Activated T-cell treated with anti-CD3 and anti-CD28 coated beads, Interleukin-2, amount 50 U/mL, for 24 hours (primary cell): ENCODE measurements at regions not wholly inside any gene's neighbourhood (a gene's known extent, or its start where the extent isn't known, plus 50 kb on each side); places are given as distances from the start of the nearest gene placed in this dataset.

Source experiments
- DNase-seq: peaks from one replicate; pipeline ENCODE4 v3.0.0-alpha.2; 2020
- H3K27ac Mint-ChIP-seq: 2 replicates; pipeline ENCODE4 v1.8.0; 2020; ENCODE audit warnings: mild to moderate bottlenecking, mixed read lengths
- H3K27me3 Mint-ChIP-seq: 2 replicates; pipeline ENCODE4 v1.8.0; 2020; ENCODE audit warnings: mixed read lengths
- H3K36me3 Mint-ChIP-seq: 2 replicates; pipeline ENCODE4 v1.8.0; 2020; ENCODE audit warnings: low read depth, mixed read lengths
- H3K4me1 Mint-ChIP-seq: 2 replicates; pipeline ENCODE4 v1.8.0; 2020; ENCODE audit warnings: low read depth, mixed read lengths
- H3K4me3 Mint-ChIP-seq: 2 replicates; pipeline ENCODE4 v1.8.0; 2020; ENCODE audit warnings: mild to moderate bottlenecking, moderate library complexity, mixed read lengths
- H3K9me3 Mint-ChIP-seq: 2 replicates; pipeline ENCODE4 v1.8.0; 2020; ENCODE audit warnings: mixed read lengths

DNA sequence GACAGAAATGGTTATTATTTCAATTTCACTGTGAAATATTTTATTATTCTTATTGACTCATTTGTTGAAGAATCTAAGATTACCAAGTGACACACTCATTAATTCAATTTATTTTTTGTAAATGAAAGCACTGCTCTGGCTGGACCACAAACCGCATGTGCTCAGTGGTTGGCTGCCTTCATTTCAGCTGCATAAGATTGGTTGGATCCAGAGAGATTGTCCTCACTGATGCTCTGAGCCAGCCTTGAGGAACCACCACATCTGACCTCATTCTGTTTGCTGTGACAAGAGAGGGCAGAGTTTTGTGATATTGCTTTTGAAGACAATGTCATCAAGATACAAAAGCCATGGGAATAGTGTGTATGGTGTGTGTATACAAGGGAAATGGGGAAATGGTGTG, 192.1 kb downstream of the CYRIA start:
- no peaks in the 10 kb centered on the region for H3K36me3 Mint-ChIP-seq
- H3K27ac Mint-ChIP-seq, result no peak overlapping the region
- H3K27me3 Mint-ChIP-seq, result peaks cover 2% of the 10 kb centered on the region
- no peaks in the 10 kb centered on the region for H3K9me3 Mint-ChIP-seq
- DNase-seq, result no peak
- no peaks in the 10 kb centered on the region for H3K4me1 Mint-ChIP-seq
- H3K4me3 Mint-ChIP-seq, result no peak overlapping the region

DNA sequence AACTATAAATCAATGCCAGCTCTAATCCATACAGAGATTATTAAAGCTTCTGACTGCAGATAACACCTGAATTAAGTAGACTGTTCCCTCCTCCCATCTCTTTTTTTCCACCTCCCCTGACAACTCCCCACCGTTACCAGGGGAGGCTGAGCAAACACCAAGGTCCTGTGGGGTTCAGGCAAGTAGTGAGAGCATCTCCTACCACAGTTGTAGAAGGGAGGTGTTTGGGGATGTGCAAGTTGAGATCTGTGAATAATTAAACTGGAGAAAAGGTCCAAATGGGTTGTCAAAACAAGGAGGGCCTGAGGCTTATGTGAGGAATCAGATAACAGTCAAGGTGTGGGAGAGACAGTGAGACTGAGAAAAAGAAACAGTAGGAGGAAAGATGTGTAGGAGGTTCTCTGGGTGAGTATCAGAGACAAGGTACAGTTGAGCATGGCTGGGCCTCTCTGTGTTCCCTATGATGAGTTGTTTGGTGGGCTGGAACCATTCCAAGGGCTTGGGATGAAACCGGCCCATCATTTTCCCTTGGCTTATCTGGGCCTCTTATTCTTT, 194.6 kb downstream of the CYRIA start:
- DNase-seq, result no peak
- Mint-ChIP-seq H3K9me3 (no peaks in the 10 kb centered on the region), H3K36me3 (no peaks in the 10 kb centered on the region), H3K27me3 (peaks cover 4% of the 10 kb centered on the region), H3K27ac (no peak overlapping the region), H3K4me1 (no peaks in the 10 kb centered on the region), H3K4me3 (no peak overlapping the region)

DNA sequence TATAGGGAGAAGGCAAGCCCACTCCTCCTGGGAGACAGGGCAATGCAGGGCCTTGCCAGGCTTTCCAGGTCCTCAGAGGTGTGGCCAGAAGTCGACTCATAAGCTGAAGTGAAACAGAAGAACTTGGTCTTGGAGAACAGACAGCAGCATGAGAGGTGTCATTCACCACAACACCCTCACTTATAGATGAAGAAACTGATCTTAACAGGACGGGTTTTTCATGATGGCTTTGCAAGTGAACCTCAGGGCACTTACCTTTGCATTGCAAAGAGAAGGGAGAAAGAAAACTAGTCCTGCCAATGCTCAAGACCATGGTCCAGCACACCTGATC, 198.8 kb downstream of the CYRIA start:
- Mint-ChIP-seq H3K4me3 (no peak overlapping the region), H3K27me3 (peaks cover 12% of the 10 kb centered on the region), H3K9me3 (no peaks in the 10 kb centered on the region), H3K36me3 (no peaks in the 10 kb centered on the region), H3K27ac (no peak overlapping the region), H3K4me1 (no peaks in the 10 kb centered on the region)
- no peak for DNase-seq

DNA sequence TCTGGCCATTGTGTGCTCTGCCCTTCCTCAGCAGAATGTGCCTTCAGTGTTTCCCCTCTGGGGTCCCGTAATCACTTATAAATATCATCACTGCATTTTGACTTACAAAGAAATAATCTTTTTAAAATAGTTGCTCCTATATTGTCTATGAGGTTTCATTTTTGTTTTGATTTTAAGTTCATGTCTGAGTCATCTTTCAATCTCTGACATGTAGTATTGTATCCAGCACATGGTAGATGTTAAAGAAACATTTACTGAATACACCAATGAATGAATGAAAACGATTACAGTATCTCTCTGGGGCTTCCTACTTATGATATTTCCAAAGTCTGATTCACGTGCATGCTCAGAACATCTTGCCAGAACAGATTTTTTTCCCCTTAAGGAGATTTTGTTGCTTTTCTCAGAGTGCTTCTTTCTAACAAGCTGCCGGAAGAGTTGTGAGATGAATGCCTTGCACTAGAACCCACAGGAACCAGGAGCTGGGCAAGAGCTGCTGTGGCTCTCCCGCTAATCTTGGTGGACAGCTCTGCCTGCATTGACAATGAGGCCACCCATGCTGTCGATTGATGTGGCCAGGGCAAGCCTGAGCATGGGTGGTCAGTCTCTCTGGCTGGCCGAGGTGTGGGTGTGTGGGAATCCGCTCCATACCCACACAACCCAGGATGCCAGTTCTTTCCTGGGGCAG, 199.4 kb downstream of the CYRIA start:
- Mint-ChIP-seq H3K27ac (no peak overlapping the region), H3K4me1 (no peaks in the 10 kb centered on the region), H3K27me3 (peaks cover 12% of the 10 kb centered on the region), H3K4me3 (no peak overlapping the region), H3K36me3 (no peaks in the 10 kb centered on the region), H3K9me3 (no peaks in the 10 kb centered on the region)
- DNase-seq, result no peak

DNA sequence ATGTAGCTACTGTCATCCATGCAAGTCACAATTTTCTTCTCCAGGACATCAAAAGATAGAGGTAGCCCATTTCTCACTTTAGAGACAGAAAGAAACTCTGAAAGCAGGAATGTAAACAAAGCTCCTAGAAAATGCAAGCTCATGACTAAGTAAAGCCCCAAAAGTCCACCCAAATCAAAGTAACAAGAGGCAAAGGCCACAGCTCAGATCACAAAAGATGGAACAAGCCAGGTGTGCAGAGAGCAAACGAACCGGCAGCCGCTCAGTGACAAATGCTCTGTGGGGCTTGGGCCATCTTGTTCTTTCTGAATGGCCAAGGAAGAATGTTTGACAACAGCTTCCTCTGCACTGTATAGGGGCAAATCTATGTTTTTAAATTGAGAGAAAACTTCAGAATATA, 201.0 kb downstream of the CYRIA start:
- Mint-ChIP-seq H3K27ac (no peak overlapping the region), H3K36me3 (no peaks in the 10 kb centered on the region), H3K27me3 (peaks cover 12% of the 10 kb centered on the region)

DNA sequence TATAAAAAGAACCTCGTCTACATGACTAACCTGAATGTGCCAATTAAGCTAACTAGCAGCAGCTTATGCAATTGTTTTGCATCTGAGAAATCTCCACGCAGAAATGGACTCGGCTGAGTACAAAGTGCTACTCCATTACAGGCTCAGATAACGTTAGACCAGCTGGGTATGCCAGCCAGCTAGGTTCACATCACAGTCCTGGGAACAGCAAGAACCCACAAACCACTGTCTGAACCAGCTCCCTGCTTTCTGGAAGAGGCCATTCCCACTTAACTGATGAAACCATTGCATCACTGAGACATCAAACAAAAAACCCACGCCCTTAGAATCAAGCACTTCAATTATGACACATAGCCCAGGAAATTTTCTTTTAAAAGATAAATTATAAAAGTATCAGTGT, 202.7 kb downstream of the CYRIA start:
- Mint-ChIP-seq H3K27ac (no peak overlapping the region), H3K36me3 (no peaks in the 10 kb centered on the region), H3K9me3 (no peaks in the 10 kb centered on the region), H3K4me3 (no peak overlapping the region), H3K4me1 (no peaks in the 10 kb centered on the region), H3K27me3 (peaks cover 8% of the 10 kb centered on the region)
- DNase-seq, result no peak

More for the DNA sequence above, 201.0 kb downstream of the CYRIA start:
- Mint-ChIP-seq H3K9me3 (no peaks in the 10 kb centered on the region), H3K4me3 (no peak overlapping the region), H3K4me1 (no peaks in the 10 kb centered on the region)
- no peak for DNase-seq

DNA sequence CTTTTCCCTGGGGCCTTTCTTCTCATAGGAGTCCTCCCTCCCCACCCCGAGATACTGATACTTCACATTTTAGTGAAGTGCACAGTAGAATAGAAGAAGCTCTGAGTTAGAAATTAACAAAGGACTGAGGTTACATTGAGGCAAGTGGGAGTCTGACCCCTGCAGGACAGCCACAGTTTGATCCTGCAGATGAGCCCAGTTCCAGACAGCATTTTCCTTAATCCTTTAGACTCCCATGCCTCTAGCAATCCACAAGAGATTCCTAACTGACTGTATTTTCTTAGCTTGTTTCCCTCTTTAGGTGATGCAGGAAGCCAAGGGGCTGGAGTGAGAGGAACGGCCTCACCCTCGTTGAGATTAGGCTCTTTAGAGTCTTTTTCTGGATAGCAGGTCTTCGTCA, 204.0 kb downstream of the CYRIA start:
- H3K27ac Mint-ChIP-seq, result no peak overlapping the region
- no peaks in the 10 kb centered on the region for H3K9me3 Mint-ChIP-seq
- H3K27me3 Mint-ChIP-seq, result peaks cover 8% of the 10 kb centered on the region
- no peaks in the 10 kb centered on the region for H3K36me3 Mint-ChIP-seq
- H3K4me3 Mint-ChIP-seq, result no peak overlapping the region
- no peaks in the 10 kb centered on the region for H3K4me1 Mint-ChIP-seq
- DNase-seq, result no peak

DNA sequence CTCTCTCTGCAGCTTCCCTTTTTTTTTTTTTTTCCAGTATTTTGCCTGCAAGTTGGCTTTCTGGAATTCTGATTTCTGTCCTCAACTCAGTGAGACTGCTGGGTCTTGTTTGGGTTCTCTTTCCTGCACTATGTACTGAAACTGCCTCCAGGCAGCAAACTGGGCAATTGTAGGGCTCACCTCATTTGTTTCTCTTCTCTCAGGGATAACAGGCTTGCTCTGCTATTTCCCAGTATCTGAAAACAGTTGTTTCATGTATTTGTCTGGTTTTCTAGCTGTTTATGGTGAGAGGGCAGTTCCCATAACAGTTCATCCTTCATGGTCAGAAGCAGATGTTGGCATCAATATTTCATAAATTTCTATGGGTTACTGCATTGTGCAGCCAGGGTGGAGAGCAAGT, 206.0 kb downstream of the CYRIA start:
- DNase-seq, result no peak
- no peak overlapping the region for H3K27ac Mint-ChIP-seq
- H3K36me3 Mint-ChIP-seq, result no peaks in the 10 kb centered on the region
- no peaks in the 10 kb centered on the region for H3K9me3 Mint-ChIP-seq
- no peak overlapping the region for H3K4me3 Mint-ChIP-seq
- H3K4me1 Mint-ChIP-seq, result no peaks in the 10 kb centered on the region
- H3K27me3 Mint-ChIP-seq, result peaks cover 8% of the 10 kb centered on the region

DNA sequence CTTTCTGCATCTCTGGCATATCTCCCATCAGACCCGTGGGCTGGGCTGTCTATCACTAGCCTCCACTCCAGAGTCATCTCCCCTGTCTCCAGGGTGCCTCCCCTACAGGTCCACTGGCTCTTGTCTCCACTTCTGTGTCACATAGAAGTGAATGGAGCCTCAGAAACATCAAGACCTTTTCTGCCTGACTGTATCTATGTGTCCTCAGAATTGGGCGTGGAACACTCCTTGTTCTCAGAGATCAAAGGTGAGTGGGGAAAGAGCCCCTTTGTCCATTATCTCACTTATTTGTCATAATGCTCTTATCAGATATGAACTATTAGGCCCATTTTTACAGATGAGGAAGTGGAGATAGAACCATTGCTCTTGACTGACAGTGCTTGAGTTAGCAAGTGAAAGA, 211.0 kb downstream of the CYRIA start:
- H3K4me3 Mint-ChIP-seq, result no peak overlapping the region
- no peaks in the 10 kb centered on the region for H3K4me1 Mint-ChIP-seq
- H3K27me3 Mint-ChIP-seq, result no peaks in the 10 kb centered on the region
- no peaks in the 10 kb centered on the region for H3K9me3 Mint-ChIP-seq
- H3K36me3 Mint-ChIP-seq, result no peaks in the 10 kb centered on the region
- no peak for DNase-seq
- H3K27ac Mint-ChIP-seq, result no peak overlapping the region

DNA sequence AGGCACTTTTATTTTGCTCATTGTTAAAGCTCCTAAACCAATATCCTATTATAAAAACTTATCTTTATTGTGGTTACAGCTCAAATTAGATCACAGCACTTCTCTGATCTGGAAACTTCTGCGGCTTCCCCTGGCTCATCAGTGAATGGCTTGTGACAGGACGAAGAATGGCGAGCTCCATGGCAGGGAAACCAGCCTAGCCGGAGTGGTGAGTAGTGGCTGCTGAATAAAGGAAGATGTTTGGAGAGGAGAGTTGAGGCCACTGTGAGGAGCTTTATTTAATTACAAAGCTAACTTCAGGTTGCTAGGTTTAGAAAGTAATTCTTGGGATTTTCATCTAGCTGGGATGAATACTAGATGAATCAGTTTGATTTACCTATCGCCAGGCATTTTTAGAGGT, 213.5 kb downstream of the CYRIA start:
- DNase-seq, result no peak
- Mint-ChIP-seq H3K27ac (no peak overlapping the region), H3K4me1 (no peaks in the 10 kb centered on the region), H3K9me3 (no peaks in the 10 kb centered on the region), H3K4me3 (no peak overlapping the region), H3K27me3 (no peaks in the 10 kb centered on the region), H3K36me3 (no peaks in the 10 kb centered on the region)

DNA sequence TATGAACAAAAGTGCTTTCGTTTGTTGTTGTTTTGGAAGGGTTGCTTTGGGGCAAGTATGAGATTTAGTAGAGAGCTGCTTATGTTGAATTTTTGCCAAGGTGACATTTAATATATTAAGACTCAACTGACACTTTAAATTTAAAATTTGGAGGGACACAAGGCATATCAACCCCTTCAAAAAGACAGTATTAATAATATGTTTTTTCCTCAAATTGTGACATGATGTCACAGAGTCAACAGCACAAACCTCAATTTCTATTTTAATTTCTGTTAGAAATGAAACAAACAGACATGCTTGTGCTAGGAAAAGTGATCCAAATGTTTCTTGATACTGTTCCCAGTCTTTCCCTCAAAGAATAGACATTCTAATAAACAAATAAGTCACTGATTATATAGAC, 218.9 kb downstream of the CYRIA start:
- Mint-ChIP-seq H3K27me3 (no peaks in the 10 kb centered on the region), H3K9me3 (no peaks in the 10 kb centered on the region), H3K36me3 (no peaks in the 10 kb centered on the region)

DNA sequence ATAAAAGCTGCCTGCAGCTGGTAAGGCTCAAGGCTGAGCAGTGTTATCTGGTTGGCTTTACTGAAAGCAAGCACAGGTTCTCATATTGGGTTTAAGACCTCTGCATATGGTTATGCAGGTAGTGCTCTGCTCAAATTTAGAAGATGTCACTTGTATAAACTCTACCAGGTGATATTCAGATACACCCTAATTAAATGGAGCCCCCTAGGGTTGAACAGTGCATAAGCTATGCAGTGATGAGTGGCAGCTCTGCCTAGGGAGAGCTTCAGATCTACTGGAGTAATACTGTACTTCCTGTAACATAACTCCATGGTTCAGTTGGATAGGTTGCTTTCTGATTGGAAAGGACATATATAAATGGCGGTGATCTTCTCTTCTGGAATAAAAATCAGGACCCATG, 222.7 kb downstream of the CYRIA start:
- Mint-ChIP-seq H3K27ac (no peak overlapping the region), H3K27me3 (peaks cover 5% of the 10 kb centered on the region), H3K4me1 (no peaks in the 10 kb centered on the region), H3K9me3 (no peaks in the 10 kb centered on the region), H3K36me3 (no peaks in the 10 kb centered on the region), H3K4me3 (no peak overlapping the region)
- no peak for DNase-seq

More for the DNA sequence above, 218.9 kb downstream of the CYRIA start:
- H3K27ac Mint-ChIP-seq, result no peak overlapping the region
- H3K4me1 Mint-ChIP-seq, result no peaks in the 10 kb centered on the region
- no peak overlapping the region for H3K4me3 Mint-ChIP-seq
- DNase-seq, result no peak

DNA sequence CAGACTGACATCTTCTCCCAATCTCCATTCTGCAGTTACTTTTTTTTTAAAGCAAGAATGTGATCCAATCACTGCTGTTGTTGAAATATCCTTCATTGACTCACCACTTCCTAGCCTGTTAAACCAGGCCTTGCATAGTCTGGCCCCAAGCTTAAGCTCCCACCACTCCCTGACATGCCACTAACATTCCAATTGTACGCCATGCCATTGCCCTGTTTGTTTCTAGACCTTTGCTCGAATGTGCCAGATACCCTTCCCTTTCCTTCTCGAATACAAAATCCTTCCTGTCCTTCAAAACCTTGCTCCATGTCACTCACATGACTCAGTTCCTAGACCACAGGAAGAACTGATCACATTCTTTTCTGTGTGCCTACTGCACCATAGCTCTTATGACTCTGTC, 224.2 kb downstream of the CYRIA start:
- no peak for DNase-seq
- H3K27me3 Mint-ChIP-seq, result peaks cover 14% of the 10 kb centered on the region
- no peaks in the 10 kb centered on the region for H3K36me3 Mint-ChIP-seq
- no peak overlapping the region for H3K27ac Mint-ChIP-seq
- no peaks in the 10 kb centered on the region for H3K9me3 Mint-ChIP-seq
- no peak overlapping the region for H3K4me3 Mint-ChIP-seq
- H3K4me1 Mint-ChIP-seq, result no peaks in the 10 kb centered on the region

DNA sequence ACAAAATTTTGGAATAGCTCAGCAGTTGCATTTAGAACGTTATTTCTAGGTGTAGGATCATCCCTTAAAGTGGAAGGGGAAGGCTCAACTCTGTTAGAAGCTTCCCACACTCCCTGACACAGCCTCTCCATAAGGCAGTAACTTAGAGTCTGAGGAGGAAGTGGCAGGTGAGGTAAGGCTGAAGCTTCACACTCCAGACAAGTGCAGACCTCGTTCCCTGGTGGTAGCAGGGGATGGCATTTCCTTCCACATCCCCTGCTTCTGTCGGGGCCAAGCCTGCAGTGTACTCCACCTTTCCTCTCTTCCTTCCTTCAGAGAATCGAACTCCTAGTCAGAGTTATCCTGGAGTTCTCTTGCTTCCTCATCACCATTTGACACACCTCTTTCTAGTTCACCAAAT, 224.7 kb downstream of the CYRIA start:
- Mint-ChIP-seq H3K9me3 (no peaks in the 10 kb centered on the region), H3K4me3 (no peak overlapping the region), H3K36me3 (no peaks in the 10 kb centered on the region), H3K27ac (no peak overlapping the region), H3K4me1 (no peaks in the 10 kb centered on the region), H3K27me3 (peaks cover 14% of the 10 kb centered on the region)
- no peak for DNase-seq

DNA sequence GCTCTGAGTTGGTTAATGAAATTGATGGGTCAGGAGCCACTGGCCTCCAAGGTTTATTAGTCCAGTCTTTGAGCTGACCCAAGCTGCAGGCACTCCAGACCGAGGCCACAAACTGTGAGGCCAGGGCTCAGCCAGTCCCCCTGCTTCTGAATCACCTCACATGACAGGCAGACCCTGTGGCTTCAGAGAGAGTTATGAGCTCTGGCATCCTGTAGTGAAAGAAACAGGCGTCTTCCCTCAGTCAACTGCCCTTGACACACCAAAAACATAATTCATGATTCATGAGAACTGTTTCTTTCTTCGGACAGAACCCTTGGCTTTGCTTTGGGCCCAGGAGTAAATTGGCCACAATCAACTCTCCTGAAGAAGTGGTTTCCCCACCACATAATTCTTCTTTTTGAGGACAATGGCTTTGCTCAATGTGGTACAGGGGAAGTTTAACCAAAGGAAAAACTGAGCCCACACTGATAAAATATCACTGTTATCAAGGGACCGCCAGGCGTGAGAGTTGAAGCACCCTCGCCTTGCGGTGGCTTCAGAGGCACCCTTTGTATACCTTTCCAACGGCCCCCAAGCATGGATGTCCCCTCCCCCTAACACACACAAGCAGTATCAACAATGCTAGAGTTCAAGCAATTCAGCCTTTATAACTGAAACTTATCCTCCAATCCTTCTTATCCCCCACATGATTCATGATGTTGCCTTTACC, 226.9 kb downstream of the CYRIA start:
- no peaks in the 10 kb centered on the region for H3K36me3 Mint-ChIP-seq
- peaks cover 14% of the 10 kb centered on the region for H3K27me3 Mint-ChIP-seq

More for the DNA sequence above, 226.9 kb downstream of the CYRIA start:
- no peak for DNase-seq
- Mint-ChIP-seq H3K27ac (no peak overlapping the region), H3K4me3 (no peak overlapping the region), H3K4me1 (no peaks in the 10 kb centered on the region), H3K9me3 (no peaks in the 10 kb centered on the region)
